Loucy (cell line): ENCODE measurements at regions not wholly inside any gene's neighbourhood (a gene's known extent, or its start where the extent isn't known, plus 50 kb on each side); places are given as distances from the start of the nearest gene placed in this dataset.

Source experiments
- EZH2phosphoT487 ChIP-seq: fragments of 200-600 bp; IDR thresholded peaks from 2 replicates; pipeline ENCODE4 v1.6.1; 2018; ENCODE audit warnings: antibody characterized with exemption, mild to moderate bottlenecking, moderate library complexity, borderline replicate concordance
- TF ChIP-seq, protein P1 (sequence below): fragments of 200-600 bp; sonication (generic); conservative IDR thresholded peaks from 2 replicates; pipeline ENCODE4 v1.5.1; 2014; ENCODE audit warnings: mild to moderate bottlenecking, antibody characterized with exemption, low read length

DNA sequence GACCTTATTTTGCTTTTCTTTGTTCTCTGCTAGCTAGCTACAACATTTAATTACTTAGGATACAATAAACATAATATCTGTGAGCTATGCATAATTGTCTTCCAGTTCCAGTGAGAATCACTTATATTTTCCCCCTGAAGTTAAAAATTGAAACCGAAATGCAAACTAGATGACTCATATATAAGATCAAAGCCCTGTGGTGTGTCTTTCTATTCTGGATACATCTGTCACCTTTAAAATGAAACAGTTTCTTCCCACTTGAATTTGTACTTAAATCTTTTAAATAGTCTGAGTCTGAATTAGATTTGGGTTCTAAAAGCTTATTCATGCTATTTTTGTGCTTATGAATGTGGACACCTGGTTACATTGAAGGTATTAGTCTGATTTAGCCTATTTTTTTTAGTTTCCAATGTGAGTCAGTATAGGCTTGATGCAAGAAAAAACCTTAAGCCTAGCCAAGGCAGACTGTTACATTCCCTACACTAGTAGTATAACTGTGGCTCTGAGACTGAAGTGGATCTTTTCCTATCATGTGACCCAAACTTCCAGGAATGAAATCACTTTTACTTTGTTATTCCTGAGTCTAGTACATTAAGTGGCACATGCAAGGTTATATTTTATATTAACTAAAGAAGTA is 703.5 kb upstream of the RGMB start:
- TF ChIP-seq, protein P1, sequence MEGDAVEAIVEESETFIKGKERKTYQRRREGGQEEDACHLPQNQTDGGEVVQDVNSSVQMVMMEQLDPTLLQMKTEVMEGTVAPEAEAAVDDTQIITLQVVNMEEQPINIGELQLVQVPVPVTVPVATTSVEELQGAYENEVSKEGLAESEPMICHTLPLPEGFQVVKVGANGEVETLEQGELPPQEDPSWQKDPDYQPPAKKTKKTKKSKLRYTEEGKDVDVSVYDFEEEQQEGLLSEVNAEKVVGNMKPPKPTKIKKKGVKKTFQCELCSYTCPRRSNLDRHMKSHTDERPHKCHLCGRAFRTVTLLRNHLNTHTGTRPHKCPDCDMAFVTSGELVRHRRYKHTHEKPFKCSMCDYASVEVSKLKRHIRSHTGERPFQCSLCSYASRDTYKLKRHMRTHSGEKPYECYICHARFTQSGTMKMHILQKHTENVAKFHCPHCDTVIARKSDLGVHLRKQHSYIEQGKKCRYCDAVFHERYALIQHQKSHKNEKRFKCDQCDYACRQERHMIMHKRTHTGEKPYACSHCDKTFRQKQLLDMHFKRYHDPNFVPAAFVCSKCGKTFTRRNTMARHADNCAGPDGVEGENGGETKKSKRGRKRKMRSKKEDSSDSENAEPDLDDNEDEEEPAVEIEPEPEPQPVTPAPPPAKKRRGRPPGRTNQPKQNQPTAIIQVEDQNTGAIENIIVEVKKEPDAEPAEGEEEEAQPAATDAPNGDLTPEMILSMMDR = no peak
- no peak for TF ChIP-seq EZH2phosphoT487
